GM21526 (cell line): ENCODE measurements at regions not wholly inside any gene's neighbourhood (a gene's known extent, or its start where the extent isn't known, plus 50 kb on each side); places are given as distances from the start of the nearest gene placed in this dataset.
"Not testable (repeated sequence)": the region's sequence is repeated elsewhere in the genome, so short reads cannot be mapped to it uniquely, and the experiment has no call there.

Experiments used
- ATAC-seq: cut with Tn5 transposase; IDR thresholded peaks from one replicate; pipeline ENCODE4 v1.9.1; 2021; ENCODE audit warnings: moderate library complexity; ENCODE audit not compliant: unreplicated experiment, low FRiP score

DNA sequence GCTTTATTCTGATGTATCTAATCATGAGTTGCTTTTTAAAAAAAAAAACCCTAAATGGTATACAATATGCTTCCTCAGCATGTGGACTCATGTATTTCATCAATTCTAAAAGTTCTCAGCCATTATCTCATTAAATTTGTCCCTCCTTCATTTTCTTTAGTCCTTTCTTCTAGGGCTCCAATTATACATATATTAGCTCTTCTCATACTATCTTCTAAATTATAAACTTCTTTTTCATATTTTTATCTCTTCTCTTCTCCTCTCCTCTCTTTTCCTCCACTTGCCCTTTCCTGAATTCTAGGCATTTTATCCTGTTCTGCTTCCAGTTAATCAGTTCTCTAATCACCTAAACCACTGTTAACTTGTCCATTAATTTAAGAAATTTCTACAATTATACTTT lies 55.0 kb upstream of the IL33 start:
- ATAC-seq: no peak

DNA sequence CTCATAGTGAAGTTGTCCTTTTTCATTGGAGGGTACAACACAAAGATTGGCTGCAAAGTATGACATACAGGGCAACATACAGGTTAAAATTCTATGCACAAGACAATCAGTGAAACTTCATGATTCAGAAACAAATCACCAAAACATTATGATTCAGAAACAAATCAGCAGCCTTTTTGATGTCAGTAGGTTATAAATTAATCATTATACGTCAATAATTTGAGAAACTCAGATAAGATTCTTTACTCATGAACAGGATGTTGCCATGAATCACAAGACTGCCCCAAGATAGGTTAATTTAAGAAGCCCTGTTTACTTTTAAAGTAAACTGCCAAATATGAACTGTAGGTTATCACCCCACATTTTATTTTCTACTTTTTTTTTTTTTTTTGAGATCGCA lies 62.2 kb upstream of the IL33 start:
- ATAC-seq: no peak

DNA sequence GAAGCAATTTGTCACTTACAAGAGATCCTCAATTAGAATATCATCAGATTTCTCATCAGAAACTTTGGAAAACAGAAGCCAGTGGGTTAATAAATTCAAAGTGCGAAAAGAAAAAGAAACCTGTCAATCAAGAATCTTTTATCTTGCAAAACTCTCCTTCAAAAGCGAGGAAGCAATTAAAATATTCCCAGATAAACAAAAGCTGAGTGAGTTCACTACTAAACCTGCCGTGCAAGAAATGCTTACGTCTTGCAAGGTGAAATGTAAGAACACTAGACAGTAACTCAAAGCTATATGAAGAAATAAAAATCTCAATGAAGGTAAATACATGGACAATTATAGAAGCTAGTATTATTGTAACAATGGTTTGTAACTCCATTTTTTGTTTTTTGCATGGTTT lies 62.8 kb upstream of the IL33 start:
- ATAC-seq: no peak

DNA sequence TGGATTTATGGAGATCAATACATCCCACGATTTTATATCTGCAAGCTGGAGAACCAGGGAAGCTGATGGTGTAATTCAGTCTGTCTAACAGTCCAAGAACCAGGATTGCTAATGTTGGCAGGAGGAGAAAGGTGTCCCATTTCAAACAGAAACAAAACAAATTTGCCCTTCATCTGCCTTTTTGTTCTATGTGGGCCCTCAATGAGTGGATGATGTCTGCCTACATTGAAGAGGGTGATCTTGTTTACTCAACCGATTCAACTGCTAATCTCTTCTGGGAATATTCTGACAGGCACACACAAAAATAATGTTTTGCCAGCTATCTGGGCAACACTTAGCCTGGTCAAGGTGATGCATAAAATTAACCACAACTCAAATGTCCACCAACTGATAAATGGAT lies 65.1 kb upstream of the IL33 start:
- ATAC-seq: no peak

DNA sequence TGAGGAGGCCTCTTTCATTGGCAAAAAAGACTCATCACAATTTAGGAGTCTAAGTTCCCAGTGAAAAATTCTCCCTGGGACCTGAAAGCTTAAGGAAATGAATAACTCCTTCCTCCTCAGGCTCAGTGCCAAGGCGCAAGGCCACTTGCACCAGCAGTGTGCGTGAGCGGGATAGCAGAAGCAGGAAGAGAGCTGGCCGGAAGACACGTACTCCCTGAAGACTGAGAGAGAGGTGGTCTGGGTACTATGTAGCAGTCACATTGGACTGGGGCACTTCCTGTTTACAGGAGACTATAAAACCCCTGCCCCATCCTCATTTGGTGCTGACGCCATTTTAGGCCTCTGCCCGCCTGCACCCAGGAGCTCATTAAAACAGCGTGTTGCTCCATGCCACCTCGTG lies 66.3 kb upstream of the IL33 start:
- no peak for ATAC-seq

DNA sequence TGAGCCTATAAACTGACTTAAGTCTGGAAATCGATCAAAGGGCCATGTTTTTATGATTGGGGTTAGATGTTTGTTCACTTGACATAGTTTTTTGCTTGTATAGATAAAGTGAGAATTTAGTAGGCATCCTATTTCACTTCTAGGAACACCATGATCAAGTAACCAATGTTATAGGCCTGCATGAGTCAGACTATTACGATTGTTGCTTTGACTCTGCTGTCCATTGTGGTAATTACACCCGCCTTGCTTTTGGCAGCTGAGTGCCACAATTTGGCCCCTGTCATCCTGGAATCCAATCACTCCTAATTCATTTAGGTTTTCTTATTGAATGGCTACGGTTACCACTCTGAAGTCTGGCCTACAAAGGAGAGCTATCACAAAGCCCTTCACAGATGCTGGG lies 67.8 kb upstream of the IL33 start:
- no peak for ATAC-seq

DNA sequence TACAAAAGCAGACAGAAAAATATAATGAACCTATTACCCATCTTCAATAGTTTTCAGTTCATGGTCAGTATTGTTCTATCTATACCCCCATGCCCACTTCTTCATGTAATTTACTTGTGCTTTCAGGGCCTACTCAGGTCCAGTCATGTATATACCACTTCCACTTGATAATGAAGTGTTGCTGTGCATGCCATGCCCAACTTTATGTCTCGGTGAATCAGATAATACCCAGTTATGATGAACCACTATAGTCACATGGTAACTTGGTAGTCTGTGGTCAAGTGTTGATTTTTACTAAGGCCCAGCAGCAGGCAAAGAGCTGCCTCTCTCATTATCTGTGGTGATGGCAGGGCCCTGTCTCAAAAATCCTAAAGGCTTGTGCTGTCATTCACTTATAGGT lies 70.7 kb upstream of the IL33 start:
- ATAC-seq: no peak

DNA sequence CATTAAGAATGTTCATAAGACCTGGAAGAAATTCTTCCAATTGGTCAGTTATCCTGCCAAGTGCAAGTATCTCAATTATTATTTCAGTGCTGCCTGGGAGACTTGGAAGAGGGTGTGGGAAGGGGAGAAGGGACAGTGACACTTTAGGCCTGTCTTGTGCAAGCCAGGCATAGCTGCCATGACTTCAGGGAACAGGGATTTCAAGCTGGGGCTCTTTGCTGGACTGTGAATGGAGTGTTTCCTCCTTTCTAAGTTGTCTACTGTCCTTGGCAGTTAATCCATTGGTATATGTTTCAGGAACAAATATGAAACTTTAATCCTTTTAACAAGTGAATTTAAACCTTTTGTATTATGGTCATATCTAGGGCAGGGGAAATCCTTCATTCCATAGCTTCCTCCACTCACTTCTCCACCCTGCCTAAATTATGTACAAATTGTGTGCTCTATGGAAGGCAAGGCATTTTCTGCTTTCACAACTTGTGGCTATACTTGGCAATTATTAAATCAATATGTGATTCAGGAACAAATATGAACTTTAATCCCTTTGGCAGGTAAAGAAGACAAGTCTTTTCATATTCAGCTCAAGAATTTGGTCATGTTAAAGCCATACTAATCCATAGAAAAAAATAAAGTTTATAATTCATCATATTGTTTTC lies 72.7 kb upstream of the IL33 start:
- ATAC-seq: no peak

DNA sequence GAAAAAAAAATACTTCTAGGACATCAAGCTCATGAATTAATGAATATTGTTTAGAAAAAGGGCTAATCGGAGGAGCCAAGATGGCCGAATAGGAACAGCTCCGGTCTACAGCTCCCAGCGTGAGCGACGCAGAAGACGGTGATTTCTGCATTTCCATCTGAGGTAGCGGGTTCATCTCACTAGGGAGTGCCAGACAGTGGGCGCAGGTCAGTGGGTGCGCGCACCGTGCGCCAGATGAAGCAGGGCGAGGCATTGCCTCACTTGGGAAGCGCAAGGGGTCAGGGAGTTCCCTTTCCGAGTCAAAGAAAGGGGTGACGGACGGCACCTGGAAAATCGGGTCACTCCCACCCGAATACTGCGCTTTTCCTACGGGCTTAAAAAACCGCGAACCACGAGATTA lies 79.8 kb upstream of the IL33 start:
- not testable (repeated sequence) for ATAC-seq

DNA sequence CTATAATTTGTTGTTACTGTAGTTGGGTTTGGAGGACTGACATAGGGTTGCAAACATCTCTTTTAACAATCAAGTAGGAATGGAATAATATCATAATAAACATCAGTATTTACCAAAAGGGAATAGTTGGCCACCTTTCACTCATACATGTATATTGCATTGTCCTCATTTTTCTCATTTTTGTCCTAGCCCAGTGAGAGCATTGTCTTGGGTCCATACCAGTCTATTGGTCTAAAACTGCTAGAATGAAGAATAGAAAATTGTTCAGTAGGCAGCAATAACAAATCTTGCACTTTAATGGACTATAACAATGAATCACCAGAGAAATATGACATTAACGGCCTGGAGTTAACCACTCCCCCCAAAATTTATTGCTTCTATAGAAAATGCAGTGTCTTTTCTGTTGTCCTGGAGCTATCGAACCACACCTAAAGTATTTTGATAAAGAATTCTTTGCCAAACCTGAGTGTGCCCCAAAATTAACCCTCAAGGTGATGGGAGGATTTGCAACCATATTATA lies 80.9 kb upstream of the IL33 start:
- no peak for ATAC-seq

DNA sequence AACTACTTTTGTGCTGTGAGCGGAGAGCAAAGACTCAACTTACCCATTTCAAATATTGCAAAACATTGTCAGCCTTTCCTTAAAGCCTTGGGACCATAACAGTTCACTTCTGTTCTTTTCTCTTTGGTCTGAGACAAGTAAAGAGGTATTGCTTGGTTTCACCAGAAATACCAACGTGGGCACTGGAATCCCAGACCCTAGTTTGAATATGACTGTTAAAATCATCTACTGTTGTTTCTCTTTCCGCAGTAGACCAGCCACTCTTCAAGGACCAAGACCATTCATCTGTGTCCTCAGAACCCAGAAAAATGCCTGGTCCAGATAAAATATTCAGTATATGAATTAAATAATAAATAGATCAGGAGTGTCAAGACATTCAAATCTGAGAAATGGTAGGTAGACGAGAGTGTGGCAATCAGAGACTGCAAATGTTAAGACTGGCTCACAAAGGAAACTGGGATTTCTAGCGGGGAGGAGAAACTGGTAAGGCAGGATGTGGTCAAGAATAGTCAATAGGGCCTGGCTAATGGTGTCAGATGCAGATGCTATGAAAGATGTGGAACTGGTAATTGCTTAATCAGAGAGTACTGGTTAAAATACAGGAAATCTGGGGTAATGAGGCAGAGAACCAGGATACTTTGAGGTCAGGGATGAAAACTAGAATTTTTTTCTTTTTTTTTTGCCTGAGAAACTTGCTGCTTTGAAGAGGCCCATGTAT lies 82.1 kb upstream of the IL33 start:
- ATAC-seq: peak; percentile 78

DNA sequence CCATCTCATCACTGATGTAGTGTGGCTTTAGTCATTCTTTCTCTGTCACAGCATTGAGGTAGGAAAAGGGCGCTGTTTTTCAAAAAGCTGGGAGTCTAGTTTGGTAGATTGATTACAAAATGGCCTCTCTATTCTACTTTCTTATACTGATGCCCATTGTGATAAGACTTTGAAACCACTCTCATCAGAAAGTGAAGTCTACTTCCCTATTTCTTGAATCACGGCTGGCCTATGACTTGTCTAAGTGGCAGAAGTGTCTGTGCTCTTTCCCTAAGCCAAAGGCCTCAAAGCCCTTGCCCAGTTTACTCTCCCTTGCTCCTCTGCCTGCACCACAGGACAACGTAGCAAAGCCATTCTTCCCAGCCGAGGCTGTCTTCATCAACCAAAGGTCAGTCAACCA lies 83.0 kb upstream of the IL33 start:
- ATAC-seq: no peak

DNA sequence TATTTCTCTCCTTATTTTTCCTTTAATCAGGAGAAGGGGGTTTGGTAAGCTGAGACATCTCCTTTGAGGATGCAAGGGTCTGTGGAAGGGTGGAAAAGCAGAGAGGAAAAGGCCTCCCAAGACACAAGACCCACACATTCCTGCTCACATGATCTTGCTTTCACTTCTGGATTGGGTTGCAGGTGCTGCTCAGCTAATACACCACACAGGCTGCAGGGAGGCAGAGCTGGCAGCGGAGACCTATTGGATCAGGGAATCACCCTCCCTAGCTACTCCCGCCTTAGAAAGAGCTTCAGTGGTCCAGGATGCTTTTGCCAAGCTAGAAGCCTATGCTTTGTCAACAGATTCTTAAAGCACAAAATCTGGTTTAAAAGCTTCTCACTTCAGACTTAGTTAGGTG lies 87.6 kb upstream of the IL33 start:
- no peak for ATAC-seq

DNA sequence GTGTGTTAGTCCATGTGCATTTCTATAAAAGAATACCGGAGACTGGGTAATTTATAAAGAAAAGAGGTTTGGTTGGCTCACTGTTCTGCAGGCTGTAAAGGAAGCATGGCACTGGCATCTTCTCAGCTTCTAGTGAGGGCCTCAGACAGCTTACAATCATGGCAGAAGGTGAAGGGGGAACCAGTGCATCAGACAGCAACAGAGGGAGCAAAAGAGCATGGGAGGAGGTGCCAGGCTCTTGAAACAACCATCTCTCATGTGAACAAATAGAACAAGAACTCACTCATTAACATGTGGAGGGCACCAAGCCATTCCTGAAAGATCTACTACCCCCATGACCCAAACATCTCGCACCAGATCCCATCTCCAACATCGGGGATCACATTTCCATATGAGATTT lies 89.2 kb upstream of the IL33 start:
- ATAC-seq: no peak

DNA sequence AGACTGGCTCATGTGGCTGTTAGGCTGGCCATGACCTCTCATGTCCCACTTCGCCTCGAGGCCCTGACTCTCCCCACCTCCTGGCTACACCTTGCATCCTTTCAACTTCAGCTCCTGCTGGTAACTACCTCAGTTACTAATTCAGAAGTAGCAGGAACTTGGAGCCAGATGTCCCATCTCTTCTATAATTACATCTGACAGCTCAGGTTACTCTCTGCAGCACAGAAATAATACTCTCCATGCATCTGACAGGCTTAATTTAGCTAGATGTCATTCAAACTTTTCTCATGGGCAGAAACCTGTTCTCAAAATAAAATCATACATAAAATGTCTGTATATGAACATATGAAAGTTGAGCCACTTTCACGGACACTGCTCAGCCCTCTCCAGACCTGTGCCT lies 92.2 kb upstream of the IL33 start:
- no peak for ATAC-seq

DNA sequence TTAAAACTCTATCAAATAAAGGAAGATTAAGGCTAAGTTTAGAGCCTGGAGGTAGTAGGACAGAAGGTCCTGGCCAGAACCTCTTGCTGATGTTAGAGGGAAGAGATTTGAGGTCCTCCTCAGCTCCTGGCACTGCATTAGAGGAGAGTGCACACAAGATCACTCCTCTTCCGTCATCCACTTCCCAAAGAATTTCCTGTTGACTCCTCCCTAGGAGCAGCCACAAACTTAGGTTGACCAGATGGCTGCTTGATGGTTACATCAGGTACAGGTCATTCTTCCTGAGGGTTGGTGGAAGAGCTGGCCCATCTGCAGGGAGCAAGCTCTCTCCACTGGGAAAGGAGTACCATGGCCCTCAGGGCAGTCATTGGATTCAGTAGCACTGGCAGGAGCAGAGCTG lies 93.9 kb upstream of the IL33 start:
- ATAC-seq: no peak

DNA sequence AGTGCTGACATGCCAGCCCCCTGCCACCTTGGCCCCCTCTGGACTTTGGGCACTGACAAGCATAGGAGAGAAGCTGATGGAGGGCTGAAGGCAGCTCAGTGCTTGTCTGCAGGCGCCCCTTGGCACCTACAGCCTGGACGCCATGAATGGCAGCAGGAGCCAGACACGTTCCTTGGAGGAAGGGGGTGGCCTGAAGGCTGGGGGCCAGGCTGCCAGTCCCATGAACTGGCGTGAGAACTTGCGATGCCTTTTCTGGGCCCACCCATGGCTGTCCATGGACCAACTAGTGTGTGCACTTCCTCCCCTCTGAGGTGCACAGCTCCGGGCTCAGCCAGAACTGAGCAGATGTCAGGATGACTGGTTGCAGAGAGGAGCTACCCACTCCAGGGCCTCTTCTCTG lies 99.0 kb upstream of the RANBP6 start:
- no peak for ATAC-seq

DNA sequence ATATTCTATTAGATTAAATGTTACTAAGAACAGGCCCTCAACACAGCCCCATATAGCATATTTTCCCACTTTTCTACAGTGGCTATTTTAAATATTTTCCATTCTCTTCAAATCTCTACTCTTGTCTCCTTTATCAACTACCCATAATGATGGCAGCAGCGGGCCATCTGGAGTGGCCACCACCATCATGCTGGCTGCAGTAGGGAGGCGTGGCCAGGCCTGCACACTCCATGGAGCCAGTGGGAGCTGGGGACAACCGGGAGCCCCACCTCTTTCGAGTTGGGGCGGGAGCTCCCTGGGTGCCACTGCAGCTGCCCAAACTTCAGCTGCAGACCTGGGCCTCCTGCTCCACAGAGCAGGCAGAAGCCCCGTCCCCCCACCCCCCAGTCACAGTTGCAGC lies 98.4 kb upstream of the RANBP6 start:
- ATAC-seq: no peak

DNA sequence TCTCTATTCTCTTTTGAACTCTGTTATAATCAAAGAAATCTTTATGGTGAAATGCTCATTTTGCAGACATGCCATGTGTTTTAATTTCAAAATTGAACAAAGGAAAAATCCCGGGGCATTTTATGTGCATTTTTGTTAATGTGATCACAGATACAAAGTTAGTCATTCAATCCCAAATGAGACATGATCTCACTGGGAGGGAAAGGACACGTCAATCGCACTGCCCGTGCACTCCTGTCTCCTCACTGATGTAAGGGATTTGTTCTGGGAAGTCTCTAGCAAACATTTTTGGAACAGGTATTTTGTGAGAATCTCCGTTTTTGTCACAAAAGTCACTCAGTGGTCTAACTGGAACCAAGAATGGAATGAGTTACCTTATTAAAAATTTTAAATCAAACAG lies 97.9 kb upstream of the RANBP6 start:
- ATAC-seq: no peak

DNA sequence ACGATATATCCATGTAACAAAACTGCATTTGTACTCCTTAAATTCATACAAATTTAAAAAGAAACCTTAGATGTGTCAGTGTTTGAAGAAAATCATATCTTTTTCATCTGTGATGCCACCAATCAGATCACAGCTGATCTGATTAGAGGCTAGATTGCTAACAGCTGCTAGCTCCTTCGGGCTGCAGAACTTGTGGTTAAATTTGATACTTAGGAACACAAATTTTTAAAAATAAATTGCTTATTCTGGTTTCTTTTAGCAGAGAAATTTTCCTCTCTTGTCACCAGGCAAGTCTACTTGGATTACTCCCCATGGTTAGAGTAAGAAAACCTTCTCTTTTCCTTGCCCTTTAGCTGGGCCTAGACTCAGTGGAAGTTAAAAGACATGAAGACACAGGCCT lies 94.6 kb upstream of the RANBP6 start:
- no peak for ATAC-seq

DNA sequence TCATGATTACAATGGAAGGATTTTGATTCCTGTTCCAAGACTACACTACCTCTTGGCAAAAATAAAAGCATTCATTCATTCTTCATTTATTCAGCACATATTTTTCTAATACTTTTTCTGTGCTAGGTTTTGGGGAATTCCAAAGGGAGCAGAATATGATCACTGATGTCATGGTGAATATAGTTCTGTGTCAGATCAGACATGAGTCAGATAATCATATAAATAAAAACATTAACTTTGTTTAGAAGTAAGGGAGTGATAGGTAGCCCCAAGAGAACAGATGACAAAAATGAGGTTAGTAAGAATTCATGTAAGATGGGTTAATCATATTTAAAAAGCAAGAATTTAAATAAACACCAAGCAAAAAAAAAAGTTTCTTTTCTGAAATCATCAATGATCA lies 94.1 kb upstream of the RANBP6 start:
- ATAC-seq: no peak

DNA sequence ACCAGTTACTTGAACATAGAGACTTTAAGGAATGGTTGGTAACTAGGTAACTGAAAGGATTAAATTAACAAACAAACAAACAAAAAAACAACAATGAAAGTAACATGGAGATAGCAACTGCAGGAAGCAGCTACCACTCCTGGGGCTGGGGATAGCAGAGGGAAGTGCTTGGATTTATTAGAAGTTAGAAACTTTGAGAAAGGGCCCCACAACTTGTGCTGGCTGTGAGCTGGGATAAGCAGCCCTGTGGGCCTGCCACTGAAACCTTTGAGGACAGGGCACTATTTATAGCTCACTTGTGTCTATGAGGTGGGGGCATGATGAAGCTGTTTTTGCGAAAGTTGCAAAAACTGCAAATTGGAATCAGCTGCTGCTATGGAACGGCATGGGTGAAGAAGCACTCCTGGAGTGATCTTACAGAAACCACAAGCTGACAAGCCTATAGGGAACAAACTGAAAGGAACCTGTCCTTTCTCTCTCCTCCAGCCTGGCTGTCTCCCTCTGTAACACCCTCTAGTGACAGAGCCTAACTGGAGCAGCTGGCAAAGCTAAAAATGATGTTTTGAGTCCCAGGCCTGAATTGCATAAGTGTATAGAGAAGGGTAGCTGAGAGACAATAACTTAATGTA lies 91.4 kb upstream of the RANBP6 start:
- peak; percentile 81 for ATAC-seq
